ENCODE measurements at regions not wholly inside any gene's neighbourhood (a gene's known extent, or its start where the extent isn't known, plus 50 kb on each side); places are given as distances from the start of the nearest gene placed in this dataset.
A peak's percentile ranks its signal among the peaks of the same experiment; 100 is the strongest.

DNA sequence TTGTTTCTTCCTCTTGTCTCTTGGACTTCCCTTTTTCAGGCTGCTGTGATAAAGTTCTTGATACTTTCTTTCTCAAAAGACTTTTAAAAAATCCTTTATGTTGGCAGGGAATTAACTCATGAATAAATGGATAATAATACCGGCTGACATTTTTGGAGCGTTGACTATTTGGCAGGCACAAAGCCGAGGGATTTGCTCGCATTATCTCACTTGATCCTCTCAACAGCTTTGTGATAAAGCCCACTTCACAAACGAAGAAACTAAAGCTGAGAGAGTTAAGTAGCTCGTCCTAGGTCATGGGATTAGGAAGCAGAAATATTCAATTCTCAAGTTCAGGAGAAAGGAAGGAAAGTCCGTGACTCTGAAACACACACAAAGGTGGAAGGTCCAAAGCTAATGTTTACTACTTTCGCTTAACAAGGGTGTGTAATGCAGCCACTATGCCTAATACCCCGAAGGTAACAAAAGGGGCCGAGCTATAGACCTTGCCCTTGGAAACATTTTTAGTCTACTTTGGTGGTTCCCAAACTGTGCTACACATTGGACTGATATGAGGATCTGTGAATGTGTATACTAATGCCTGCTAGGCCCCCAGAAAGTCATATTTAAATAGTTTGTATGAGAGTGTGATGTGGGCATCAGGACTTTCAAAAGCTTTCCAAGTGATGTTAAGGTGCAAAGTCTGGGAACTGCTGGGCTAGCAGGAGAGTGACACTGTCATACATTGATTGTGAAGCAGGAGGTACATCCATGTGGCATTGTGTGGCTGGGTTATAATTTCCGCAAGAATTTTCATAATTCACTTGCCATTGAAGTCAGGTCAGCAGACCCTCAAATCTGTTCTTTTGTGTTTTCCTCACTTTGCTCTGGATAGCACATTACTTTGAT lies 508.4 kb downstream of the PLCL1 start:
- Histone ChIP-seq H3K9me3 (no peaks in the 10 kb centered on the region), H3K27ac (no peak overlapping the region), H3K27me3 (peaks cover 0 to 67% (median 37%) of the 10 kb centered on the region in 7 donors), H3K4me3 (no peak overlapping the region), H3K4me1 (no peaks in the 10 kb centered on the region), H3K36me3 (no peaks in the 10 kb centered on the region)
- TF ChIP-seq, protein P1, sequence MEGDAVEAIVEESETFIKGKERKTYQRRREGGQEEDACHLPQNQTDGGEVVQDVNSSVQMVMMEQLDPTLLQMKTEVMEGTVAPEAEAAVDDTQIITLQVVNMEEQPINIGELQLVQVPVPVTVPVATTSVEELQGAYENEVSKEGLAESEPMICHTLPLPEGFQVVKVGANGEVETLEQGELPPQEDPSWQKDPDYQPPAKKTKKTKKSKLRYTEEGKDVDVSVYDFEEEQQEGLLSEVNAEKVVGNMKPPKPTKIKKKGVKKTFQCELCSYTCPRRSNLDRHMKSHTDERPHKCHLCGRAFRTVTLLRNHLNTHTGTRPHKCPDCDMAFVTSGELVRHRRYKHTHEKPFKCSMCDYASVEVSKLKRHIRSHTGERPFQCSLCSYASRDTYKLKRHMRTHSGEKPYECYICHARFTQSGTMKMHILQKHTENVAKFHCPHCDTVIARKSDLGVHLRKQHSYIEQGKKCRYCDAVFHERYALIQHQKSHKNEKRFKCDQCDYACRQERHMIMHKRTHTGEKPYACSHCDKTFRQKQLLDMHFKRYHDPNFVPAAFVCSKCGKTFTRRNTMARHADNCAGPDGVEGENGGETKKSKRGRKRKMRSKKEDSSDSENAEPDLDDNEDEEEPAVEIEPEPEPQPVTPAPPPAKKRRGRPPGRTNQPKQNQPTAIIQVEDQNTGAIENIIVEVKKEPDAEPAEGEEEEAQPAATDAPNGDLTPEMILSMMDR (IDR thresholded peaks at IDR 0.05) = no peak
- intact Hi-C loops (cut with DNase I) = loop anchor here in 9 of 10 donors (5.0 to 10.0 kb wide), 7 partner anchors 1142 to 1432 kb away; partner anchors contain the start of gene SATB2 (in 1 of the 9)
- 45 to 48% methylated on average over 11 of the region's 11 CpGs for WGBS, 2 donors
- DNase-seq (no peak), ATAC-seq (no peak)

DNA sequence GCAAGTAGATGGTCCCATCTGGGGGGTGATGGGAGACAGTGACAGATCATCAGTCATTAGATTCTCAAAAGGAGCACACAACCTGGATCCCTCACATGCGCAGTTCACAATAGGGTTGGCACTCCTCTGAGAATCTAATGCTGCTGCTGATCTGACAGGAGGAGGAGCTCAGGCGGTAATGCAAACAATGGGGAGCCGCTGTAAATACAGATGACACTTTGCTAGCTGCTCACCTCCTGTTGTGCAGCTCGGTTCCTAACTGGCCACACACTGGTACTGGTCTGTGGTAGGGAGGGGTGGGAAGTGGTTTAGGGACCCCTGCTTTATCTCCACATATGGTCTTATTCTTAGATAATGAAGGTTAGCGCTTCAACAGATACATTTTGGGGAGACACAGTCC lies 506.6 kb downstream of the PLCL1 start:
- ATAC-seq (no peak), DNase-seq (no peak)
- TF ChIP-seq, protein P1 (IDR thresholded peaks at IDR 0.05) = no peak
- H3K27ac ChIP-seq = no peak overlapping the region
- no peaks in the 10 kb centered on the region for H3K9me3 ChIP-seq
- WGBS, 2 donors = 82 to 88% methylated on average over 5 of the region's 5 CpGs
- H3K27me3 ChIP-seq = peaks cover 0 to 52% (median 28%) of the 10 kb centered on the region in 7 donors
- no peaks in the 10 kb centered on the region for H3K36me3 ChIP-seq
- intact Hi-C loops (cut with DNase I) = loop anchor here in 9 of 10 donors (5.0 to 10.0 kb wide), 7 partner anchors 1144 to 1434 kb away; partner anchors contain the start of gene SATB2 (in 1 of the 9)
- H3K4me3 ChIP-seq = no peak overlapping the region
- H3K4me1 ChIP-seq = no peaks in the 10 kb centered on the region

DNA sequence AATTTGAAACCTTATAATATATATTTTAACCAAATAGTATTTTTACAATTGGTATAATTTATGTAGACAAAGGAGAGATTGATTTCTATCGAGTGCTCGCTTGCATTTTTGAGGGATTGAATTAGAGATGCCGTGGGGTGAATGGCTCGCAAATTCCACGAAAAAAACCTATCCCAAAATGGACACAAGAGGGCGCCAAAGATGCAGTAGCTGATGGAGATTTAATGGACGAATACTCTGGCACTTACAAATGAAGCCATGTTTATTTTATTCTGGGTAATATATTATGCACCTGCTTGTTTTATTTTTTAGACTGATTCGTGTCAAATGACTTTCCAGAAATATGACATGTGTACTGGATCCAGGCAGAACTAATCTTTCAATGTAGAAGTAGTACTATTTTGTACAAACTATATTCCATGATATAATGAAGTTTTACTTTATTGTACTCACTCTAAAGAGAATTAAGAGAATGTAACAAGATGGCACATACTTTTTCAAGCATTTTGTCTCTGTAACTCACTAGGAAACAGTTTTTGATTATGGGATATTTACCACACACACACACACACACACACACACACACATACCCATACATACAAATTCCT lies 505.4 kb downstream of the PLCL1 start:
- 6 to 9% methylated on average over 8 of the region's 8 CpGs for WGBS, 2 donors
- Histone ChIP-seq H3K4me1 (no peaks in the 10 kb centered on the region), H3K27me3 (peaks cover 0 to 41% (median 22%) of the 10 kb centered on the region in 7 donors), H3K9me3 (no peaks in the 10 kb centered on the region), H3K4me3 (no peak overlapping the region), H3K27ac (no peak overlapping the region), H3K36me3 (no peaks in the 10 kb centered on the region)
- DNase-seq = peak in 1 of 2 donors; percentile 22
- intact Hi-C loops (cut with DNase I) = loop anchor here in 9 of 10 donors (5.0 to 10.0 kb wide), 7 partner anchors 1145 to 1435 kb away; partner anchors contain the start of gene SATB2 (in 1 of the 9)
- TF ChIP-seq, protein P1 (IDR thresholded peaks at IDR 0.05) = peak; percentile 53 to 89 (median 84)
- no peak for ATAC-seq

DNA sequence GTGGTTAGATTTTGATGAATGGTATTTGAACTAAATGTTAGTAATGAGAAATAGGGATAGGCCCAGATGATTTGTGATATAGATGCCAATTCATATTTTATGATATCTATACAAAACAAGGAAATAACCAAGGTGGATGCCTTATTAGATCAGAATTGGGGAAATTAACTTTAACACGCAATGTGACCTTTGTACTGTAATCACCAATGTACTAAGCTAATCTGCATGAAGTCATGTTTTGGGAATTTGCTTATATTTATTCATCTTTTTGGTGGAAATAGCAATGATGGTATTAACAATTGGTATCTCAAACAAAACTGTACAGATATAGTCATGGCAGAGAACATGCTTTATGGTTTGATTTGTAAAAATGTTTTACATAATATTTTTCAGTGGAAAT lies 504.7 kb downstream of the PLCL1 start:
- H3K9me3 ChIP-seq = no peaks in the 10 kb centered on the region
- TF ChIP-seq, protein P1 (IDR thresholded peaks at IDR 0.05) = no peak
- H3K4me1 ChIP-seq = no peaks in the 10 kb centered on the region
- WGBS, 2 donors = 97 to 100% methylated on average over 1 of the region's 1 CpG
- no peaks in the 10 kb centered on the region for H3K36me3 ChIP-seq
- DNase-seq = no peak
- intact Hi-C loops (cut with DNase I) = loop anchor here in 1 of 10 donors (5.0 kb wide), 1 partner anchor 1433 kb away; no protein-coding TSS in a partner anchor
- no peak for ATAC-seq
- H3K27me3 ChIP-seq = peaks cover 0 to 40% (median 22%) of the 10 kb centered on the region in 7 donors
- H3K4me3 ChIP-seq = no peak overlapping the region
- no peak overlapping the region for H3K27ac ChIP-seq
